ENCODE measurements at regions not wholly inside any gene's neighbourhood (a gene's known extent, or its start where the extent isn't known, plus 50 kb on each side); places are given as distances from the start of the nearest gene placed in this dataset.

- no peak for TF ChIP-seq POLR2A (IDR thresholded peaks at IDR 0.05)
- no peak for TF ChIP-seq POLR2AphosphoS5 (IDR thresholded peaks at IDR 0.05)
- TF ChIP-seq CTCF (IDR thresholded peaks at IDR 0.05), result no peak
- H3K27me3 ChIP-seq, result no peaks in the 10 kb centered on the region
- no peak for DNase-seq (ENCODE audit: low spot score in 2 of 2)
- H3K9me3 ChIP-seq, result peaks cover 0 to 4% of the 10 kb centered on the region in 2 donors
- H3K4me1 ChIP-seq, result no peaks in the 10 kb centered on the region
- no peak overlapping the region for H3K4me3 ChIP-seq
- intact Hi-C loops (cut with DNase I; ENCODE audit: low total_unique reads), result no loop called here
- H3K27ac ChIP-seq, result no peak overlapping the region
- no peaks in the 10 kb centered on the region for H3K36me3 ChIP-seq
Measured at GRCh38 chr11:42490506-42490905, 821.3 kb upstream of the API5 start.

GRCh38 chr11:42494459-42494858 lies 817.3 kb upstream of the API5 start:
- H3K4me3 ChIP-seq, result no peak overlapping the region
- intact Hi-C loops (cut with DNase I; ENCODE audit: low total_unique reads), result no loop called here
- no peak overlapping the region for H3K27ac ChIP-seq
- H3K4me1 ChIP-seq, result no peaks in the 10 kb centered on the region
- H3K9me3 ChIP-seq, result no peaks in the 10 kb centered on the region
- no peak for TF ChIP-seq POLR2A (IDR thresholded peaks at IDR 0.05)
- TF ChIP-seq POLR2AphosphoS5 (IDR thresholded peaks at IDR 0.05), result no peak
- TF ChIP-seq CTCF (IDR thresholded peaks at IDR 0.05), result no peak
- H3K27me3 ChIP-seq, result no peaks in the 10 kb centered on the region
- no peak for DNase-seq (ENCODE audit: low spot score in 2 of 2)
- no peaks in the 10 kb centered on the region for H3K36me3 ChIP-seq

- no peak for DNase-seq (ENCODE audit: low spot score in 2 of 2)
- H3K9me3 ChIP-seq, result no peaks in the 10 kb centered on the region
- no peaks in the 10 kb centered on the region for H3K36me3 ChIP-seq
- TF ChIP-seq POLR2AphosphoS5 (IDR thresholded peaks at IDR 0.05), result no peak
- no peak for TF ChIP-seq CTCF (IDR thresholded peaks at IDR 0.05)
- TF ChIP-seq POLR2A (IDR thresholded peaks at IDR 0.05), result no peak
- H3K27me3 ChIP-seq, result no peaks in the 10 kb centered on the region
- no peak overlapping the region for H3K27ac ChIP-seq
- no peak overlapping the region for H3K4me3 ChIP-seq
- intact Hi-C loops (cut with DNase I; ENCODE audit: low total_unique reads), result no loop called here
- no peaks in the 10 kb centered on the region for H3K4me1 ChIP-seq
Measured at GRCh38 chr11:42498971-42499370, 812.8 kb upstream of the API5 start.

- no peaks in the 10 kb centered on the region for H3K9me3 ChIP-seq
- intact Hi-C loops (cut with DNase I; ENCODE audit: low total_unique reads), result no loop called here
- H3K36me3 ChIP-seq, result no peaks in the 10 kb centered on the region
- TF ChIP-seq CTCF (IDR thresholded peaks at IDR 0.05) (no peak), POLR2AphosphoS5 (IDR thresholded peaks at IDR 0.05) (no peak), POLR2A (IDR thresholded peaks at IDR 0.05) (no peak)
- no peak for DNase-seq (ENCODE audit: low spot score in 2 of 2)
- H3K27ac ChIP-seq, result no peak overlapping the region
- no peaks in the 10 kb centered on the region for H3K27me3 ChIP-seq
- no peak overlapping the region for H3K4me3 ChIP-seq
- no peaks in the 10 kb centered on the region for H3K4me1 ChIP-seq
Measured at GRCh38 chr11:42502151-42502550, 809.6 kb upstream of the API5 start.

GRCh38 chr11:42521994-42522393 lies 789.8 kb upstream of the API5 start:
- H3K9me3 ChIP-seq, result no peaks in the 10 kb centered on the region
- no peaks in the 10 kb centered on the region for H3K27me3 ChIP-seq
- intact Hi-C loops (cut with DNase I; ENCODE audit: low total_unique reads), result loop anchor here (5.0 kb wide), 1 partner anchor 170 kb away; no protein-coding TSS in a partner anchor
- H3K4me1 ChIP-seq, result no peaks in the 10 kb centered on the region
- H3K4me3 ChIP-seq, result no peak overlapping the region
- TF ChIP-seq POLR2A (IDR thresholded peaks at IDR 0.05), result no peak
- H3K27ac ChIP-seq, result no peak overlapping the region
- no peak for DNase-seq (ENCODE audit: low spot score in 2 of 2)
- H3K36me3 ChIP-seq, result no peaks in the 10 kb centered on the region
